HG03025 (cell line): ENCODE measurements at regions not wholly inside any gene's neighbourhood (a gene's known extent, or its start where the extent isn't known, plus 50 kb on each side); places are given as distances from the start of the nearest gene placed in this dataset.

Experiments
- ATAC-seq: cut with Tn5 transposase; IDR thresholded peaks from one replicate; pipeline ENCODE4 v1.9.1; 2021; ENCODE audit warnings: mild to moderate bottlenecking, moderate library complexity; ENCODE audit not compliant: unreplicated experiment, low FRiP score

DNA sequence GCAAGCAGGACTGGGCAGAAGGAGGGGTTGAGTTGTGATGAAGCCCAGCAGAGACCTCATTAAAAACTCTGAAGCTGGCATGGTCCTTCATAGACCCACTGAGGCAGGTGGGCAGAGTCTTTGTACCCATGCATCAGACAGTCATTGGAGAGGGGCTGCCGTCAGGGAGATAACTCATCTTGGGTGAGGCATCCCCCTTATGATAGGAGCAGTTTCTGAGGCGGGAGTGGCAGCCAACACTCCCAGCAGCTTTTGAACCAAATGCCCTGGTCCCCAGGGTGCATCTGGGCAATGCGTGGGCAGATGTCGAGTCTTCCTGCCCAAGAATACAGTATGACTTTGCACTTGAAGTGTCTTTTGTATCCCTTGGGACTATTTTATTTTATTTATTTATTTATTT is 68.1 kb downstream of the HTR5A start:
- ATAC-seq, result no peak

DNA sequence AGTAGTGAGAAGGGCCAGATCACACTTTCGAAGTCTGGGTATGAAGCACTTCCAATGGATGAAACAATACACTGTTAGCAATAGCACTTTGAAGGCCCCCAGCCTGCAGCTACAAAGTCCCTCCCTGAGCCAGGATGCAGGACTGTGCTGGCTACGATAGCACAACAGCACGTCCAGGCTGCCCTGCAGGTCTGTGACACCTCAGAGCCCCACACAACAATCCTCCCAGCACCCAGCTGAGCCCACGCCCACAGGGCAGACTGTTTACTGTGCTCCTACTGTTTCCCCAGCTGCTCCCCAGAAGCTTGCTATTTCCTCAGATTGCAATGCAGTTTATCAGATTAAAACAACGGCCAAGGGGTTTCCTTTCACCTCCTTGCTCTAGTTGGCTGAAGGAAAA is 71.4 kb downstream of the HTR5A start:
- ATAC-seq, result no peak

DNA sequence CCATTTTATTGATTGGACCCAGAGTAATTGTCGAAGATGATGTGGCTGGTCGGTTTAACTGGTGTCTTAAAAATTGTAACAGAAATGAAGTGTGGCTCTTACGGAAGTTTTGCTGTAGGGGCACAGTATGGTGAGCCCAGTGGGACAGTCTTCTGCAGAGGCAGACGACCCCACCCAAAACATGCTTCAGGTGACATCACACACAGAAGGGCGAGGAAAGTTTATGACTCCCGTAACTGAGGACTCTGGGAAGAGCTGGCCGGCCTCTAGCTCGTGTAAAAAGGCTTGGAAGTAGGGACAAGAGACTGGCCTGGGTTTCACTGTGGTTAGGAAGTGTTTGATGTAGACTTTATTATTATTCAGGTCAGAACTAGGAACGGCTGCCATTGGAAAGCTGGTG is 73.3 kb downstream of the HTR5A start:
- ATAC-seq, result no peak

DNA sequence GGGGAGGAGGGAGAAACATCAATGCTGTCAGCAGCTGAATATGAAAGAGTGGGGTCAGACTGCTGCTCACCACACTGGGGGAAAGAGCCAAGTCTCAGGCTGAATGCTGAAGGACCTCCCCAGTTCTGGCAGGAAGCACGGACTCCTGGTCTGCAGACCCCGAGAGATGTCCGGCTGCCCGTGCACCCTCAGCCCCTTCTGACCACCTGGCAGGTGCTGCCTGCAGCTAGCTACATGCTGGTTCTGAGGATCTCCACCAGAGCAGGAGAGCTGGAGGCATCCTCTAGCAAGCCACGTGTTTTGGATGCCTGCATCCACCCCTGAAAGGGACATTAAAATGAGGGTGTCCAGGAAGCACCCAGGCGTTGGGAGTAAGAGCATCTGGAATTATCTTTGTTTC is 74.2 kb downstream of the HTR5A start:
- no peak for ATAC-seq

DNA sequence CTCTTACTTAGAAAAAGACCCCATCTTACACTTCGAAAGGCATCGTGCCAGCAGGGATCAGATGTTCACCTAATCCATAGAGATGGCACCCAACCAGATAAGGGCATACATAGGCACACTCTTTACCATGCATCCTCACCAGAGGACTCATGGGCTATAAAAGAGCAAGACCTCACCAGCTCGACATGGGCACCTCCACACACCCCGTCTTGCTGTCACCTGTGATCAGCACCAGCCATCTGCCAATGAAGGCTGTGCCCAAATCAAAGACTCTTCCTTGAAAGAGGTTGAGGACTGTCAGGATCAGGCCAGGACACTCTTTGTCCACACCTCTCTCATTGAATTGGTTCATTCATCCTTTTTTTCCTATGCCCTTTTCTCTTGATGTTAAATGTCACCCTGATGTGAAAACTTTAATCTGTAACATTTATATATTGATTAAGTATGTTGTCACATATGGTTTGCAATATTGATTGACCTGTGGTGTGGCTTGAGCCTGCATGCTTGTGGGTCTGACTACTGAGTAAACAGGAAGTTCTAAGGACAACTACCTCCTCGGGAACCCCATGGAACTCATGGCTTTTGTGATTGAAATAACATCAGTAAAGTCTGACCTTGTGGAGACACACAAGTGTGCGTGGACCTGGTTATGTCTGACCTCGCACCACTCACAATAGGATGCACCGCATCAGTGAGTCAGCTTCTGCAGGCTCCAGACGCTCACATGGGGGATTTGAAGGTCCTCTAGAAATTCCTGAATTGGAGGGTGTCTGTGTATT is 75.5 kb downstream of the HTR5A start:
- no peak for ATAC-seq

DNA sequence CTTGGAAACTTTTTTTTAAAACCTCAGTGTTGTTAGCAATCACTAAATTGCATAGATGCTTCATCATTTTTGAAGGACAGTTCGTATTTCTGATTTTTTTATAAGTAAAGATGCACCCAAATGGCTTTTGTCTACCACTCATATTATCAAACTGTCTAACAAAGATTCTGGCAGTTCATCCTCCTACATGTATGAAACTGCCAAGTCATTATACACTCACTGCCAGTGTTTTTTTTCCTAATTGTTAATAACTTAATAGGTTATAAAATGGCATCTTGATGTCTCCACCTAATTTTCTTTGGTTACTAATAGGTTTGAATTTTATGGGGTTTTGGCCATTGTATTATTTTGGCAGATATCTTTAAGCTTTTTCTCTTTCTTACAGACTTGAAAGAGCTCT is 77.0 kb downstream of the HTR5A start:
- no peak for ATAC-seq

DNA sequence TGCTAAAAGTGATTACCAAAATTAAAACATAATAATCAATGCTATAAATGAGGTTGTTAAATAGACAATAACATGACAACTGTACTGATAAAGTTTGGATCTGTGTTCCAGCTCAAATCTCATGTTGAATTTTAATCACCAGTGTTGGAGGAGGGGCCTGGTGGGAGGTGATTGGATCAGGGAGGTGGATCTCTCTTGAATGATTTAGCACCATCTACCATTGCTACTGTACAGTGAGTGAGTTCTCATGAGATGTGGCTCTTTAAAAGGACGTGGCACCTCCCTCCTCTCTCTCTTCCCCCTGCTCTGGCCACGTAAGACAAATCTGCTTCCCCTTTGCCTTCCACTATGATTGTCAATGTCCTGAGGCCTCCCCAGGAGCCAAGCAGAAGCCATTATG is 77.5 kb downstream of the HTR5A start:
- no peak for ATAC-seq

DNA sequence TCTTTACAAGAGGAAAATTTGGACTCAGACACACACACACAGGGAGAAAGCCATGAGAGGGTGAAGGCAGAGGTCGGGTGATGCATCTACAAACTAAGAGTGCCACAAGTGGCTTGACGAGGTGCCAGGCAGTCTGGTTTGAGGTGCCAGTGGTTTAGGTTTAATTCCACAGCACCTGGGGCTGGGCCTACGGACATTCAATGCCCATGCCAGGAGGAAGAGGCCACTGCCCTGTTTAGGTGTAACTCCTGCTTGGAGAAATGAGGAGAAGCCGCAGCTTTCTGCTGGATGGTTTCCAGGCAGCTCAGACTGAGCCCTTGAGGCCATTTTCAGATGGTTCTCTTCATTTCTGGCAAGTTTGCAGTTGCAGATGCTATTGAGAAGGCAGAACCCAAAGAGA is 83.6 kb downstream of the HTR5A start:
- no peak for ATAC-seq

DNA sequence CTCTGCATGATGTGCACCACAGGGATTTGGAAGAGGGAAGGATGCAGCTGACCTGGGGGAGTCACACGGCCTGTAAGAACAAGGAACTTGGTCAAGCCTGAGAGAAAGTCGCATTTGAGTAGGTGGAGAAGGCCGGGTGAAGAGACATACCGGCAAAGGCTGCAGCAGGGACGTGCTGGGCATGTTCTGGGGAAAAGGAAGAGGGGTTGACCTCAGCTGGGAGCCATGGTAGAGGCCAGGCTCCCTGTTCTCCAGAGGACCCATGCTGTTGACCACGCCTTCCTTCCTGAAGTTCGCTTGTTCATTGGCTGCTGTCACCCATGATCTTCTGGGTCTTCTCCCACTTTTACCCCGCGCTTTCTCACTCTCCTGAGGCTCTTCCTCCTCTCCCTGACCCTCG is 84.5 kb downstream of the HTR5A start:
- no peak for ATAC-seq

DNA sequence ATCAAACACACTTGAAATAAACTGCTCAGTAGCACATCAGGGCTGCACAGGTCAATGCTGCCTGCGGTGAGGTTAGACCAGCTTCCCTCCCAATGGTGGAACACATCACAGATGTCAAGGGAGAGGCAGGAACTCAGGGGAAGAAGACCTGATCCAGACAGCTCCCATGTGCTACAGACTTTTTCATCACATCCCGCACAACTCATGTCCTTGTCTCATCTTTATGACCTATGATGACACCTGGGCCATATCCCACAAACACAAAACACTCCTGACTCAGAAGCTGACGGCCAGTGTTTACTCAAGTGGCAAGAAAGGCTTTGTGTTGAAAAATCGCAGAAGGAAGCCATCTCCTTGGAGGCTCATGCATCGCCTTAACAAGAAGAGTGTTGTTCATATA is 91.6 kb downstream of the HTR5A start:
- ATAC-seq, result no peak

DNA sequence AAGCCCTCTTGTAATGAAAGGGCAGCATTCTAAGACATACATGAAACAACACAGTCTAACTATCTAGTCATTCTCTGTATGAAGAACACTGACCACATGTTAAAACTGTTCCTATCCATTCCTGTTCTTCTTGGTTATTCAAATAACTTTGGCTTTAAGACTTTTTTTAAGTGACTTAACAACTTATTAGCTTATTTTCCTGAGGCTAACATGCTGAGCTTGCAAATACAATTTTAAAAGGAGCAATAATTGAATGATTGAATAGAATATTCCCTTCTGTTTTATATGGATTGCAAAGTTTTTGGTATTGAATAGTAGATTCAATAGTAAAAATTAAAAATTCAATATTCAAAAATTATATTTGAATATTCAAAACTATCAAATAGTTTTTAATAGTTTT is 92.3 kb downstream of the HTR5A start:
- no peak for ATAC-seq

DNA sequence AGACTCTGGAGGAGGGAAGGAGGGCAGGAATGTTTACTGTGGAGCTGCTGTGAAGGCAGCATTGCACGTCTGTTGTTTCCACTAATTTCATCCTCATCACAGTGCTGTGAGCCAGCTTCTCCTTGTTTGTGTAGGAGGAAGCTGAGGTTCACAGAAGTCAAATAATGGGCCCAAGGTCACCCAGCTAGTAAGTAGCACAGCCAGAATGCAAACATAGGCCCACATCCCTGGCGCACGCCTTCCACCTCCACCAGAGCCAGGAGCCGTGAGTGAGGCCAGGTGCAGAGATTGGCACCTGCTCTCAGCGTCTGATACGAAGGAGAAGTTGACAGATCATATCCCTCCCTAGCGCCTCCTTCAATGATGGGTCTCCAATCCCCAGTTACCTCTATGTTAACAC is 93.6 kb downstream of the HTR5A start:
- ATAC-seq, result no peak

DNA sequence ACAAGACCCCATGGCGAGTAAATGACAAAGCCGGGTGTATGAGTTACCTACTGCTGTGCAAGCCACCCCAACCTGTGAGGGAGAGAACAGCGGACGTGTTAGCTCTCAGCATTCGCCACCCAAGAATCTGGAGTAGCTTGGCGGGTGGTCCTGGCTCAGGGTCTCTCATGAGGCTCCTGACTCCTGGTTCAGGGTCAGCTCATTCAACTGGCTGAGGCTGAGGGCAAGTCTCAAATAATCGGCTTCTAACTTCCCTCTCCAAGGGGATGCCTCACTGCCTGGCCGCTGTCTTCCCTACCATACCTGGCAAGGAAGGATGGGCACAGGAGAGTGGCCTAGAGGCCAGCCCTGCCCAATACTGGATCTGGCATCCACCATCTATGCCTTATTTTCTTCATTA is 94.2 kb downstream of the HTR5A start:
- ATAC-seq, result no peak

DNA sequence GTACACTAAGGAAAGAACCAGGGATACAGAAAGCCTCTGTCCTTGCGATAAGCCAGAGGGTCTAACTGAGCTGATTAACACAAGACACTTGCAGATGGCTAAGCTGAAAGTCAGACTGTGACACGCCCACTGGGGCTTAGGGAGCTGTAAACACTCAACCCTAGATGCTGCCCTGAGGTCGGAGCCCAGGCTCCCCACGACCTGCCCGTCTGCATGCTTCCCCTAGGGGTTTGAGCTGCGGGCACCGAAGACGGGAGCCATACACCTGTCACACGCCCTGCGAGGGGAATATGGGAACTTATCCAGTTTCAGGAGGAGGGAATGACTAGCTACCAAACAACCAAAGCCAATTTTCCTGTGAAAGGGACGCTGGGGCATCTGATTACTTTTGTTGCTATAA is 96.0 kb downstream of the HTR5A start:
- ATAC-seq, result no peak

DNA sequence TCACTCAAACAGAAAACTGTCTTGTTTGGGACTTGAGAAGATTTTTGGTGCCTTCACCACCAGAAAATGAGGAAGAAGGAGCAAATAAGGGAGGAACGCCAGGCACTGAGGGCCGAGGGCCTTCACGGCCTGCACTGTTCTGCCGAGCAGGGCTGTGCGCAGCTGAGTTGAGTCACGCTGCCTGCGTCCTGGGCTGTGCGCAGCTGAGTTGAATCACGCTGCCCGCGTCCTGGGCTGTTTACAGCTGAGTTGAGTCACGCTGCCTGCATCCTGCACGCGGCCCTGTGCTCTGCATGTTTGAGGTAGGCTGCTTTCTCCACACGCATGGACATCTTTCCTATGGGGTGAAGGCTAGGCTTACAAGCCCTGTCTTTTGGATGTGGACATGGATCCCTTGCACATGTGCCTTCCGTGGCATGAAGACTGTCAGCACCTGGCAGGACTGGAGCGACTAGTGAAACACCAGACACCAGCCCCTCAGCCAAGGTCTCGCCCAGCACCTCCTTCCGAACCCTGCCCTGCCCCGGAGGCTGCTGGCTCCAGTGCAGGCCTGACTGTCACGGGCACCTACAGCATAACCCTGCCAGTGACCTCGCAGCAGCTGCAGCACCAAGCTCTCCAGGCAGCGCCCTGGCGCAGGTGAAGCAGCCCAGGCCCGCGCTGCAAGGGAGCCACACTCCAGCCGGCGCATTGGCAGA is 96.7 kb downstream of the HTR5A start:
- no peak for ATAC-seq

DNA sequence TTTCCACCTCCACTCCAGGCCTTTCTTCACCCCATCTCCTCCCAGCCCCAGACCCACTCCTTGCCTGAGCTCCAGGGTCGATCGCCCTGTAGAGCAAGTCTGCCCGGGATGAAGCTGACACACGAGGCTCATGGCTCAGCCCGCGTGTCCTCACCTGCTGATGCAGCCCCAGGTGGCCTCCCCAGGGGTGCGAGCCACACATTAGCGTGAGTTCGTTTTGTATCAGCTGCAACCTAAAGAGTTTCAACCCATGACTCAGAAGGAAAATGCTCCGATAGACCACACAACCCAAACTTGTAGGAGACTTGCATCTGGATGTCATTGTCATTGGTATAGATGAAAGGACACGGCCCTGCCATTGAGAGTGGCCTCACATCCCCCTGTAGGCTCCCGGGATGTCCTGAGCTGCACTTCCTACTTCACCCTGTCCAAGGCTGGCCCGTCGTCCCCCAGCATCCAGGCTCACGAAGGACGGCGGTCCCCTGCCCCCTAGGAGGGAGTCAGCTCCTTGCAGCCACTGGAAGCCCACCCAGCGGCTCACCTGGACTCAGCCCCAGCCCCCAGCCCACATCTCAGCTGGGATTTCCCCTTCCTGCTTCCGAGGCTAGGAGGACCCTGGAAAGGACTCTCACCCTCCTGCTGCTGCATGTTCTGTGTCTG is 97.7 kb downstream of the HTR5A start:
- ATAC-seq, result no peak

DNA sequence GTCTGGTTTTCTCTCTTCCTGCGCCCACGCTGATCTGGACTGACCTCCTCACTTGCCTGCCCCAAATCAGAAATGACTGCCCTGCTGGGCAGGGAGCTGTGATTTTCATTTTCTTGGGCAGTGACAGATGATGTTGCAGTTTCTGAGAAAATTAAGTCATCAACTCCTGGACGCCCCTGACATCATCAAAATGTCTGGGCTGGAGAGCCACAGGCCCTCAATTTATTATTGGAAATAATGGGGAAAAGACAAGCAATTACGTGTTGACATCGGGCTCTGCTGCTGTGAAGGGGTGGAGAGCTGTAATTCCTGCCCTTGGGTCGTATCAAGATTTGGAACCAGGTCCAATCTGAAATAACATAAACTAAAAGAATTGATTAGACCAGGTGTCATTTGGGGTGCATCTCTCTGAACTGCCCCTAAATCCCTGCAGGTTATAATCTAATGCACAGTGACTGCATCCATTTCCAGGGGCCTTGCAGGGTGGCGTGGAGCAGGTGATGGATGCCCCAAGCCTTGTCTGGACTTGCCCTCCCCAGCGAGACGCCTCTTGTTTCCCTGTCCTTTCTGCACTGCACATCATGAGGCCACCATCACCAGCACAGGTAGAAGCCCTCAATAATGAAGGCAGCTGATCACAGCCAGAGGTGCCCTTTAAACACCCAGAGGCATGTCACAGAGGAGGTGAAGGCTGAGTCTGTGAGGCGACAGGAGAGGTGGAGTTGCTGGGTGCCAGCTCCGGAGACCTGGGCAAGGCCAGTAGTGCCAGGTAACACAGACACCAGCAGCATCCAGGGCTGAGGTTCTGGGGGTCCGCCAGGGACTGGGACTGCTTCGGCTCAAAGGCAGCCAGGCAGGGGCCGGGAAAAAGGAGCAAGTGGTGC is 98.7 kb downstream of the HTR5A start:
- no peak for ATAC-seq

DNA sequence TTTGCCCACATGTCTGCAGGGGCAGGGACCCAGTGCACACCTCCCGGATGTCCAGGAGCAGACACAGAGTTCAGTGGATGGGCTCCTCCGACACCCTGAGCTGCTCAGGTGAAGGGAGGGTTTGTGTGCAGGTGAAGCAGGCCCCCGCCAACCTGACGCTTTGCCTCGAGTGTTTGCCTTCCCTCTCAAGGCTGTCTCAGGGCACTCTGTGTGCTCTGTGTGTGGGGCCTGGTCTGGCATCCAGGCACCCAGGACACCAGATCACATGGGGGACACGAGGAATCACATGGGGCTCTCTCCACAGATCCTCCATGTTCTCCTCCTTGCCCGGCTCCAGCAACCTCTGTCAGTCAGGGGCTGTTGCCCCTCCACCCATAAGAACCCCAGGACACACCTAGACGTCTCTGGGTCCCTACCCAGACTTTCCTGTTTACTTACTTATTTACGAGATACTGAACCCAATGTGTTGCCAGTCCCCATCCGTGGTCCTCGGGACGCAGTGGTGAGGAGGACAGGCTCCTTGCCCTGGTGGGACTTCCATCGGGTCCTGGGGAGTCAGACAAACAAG is 99.5 kb downstream of the HTR5A start:
- no peak for ATAC-seq

DNA sequence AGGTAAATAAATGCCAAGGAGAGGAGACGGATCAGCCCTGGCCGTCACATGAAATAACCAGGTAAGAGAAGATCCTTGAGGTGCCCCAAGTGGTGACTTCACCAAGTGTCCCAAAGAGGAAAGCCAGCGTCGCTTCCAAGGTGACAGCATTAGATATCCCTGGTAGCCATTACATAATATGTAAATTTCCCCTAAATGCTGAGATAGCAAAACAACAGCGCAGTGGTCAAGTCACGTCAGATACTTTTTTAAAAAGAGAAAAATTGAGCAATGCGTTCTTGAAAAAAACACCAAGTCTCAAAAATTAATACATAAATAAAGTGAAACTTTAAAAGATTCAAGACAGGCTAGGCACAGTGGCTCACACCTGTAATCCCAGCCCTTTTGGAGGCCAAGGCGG is 100.2 kb downstream of the HTR5A start:
- ATAC-seq, result no peak

DNA sequence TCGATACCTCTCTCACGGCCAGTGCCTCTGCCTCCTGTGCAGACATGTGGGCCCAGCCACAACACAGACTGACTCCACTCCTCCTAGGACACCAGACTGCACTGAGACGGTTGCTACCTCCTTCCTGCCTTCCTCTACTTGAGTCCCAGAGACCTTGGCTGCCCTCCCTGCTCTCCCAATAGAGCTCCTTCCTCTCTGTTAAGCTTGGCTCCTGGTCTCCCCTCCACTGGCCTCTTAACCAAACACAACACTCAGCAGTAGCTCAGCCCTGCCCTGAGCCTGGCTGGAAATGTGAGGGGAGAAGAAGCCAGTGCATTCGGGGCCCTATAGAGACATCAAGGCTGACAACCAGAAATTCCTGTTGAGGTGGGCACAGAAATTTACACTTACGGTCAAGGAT is 102.0 kb downstream of the HTR5A start:
- no peak for ATAC-seq

DNA sequence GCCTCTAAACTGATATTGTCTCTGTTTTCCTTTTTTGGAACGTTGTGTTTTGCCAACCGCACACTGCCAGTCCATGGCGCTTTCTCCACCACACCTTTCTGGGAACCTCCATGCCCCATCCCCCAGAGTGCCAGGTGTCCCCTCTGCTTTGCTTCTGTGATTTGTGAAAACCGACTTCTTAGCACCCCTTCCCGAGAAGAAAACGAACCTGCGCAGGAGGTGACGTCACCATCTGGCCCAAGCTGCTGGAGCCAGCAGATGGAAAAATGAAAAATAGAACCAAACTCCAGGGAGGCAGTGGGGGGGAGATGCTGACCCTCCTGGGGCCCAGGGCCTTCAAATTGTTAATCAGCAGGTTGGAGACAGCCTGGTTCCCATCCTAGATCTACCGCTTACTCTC is 103.8 kb downstream of the HTR5A start:
- ATAC-seq, result no peak
